Lower leg skin (tissue), 3 donors: ENCODE measurements at regions not wholly inside any gene's neighbourhood (a gene's known extent, or its start where the extent isn't known, plus 50 kb on each side); places are given as distances from the start of the nearest gene placed in this dataset.

Experiments
- CTCF ChIP-seq, 3 donors: fragments of 450-650 bp; IDR thresholded peaks; one replicate each; pipeline ENCODE4 v1.5.1; 2016; ENCODE audit warnings: antibody characterized with exemption in 3 of 3, mild to moderate bottlenecking in 3 of 3, moderate library complexity in 2 of 3
- POLR2A ChIP-seq, 2 donors: fragments of 450-650 bp; IDR thresholded peaks; one replicate each; pipeline ENCODE4 v1.6.1; 2016 to 2017; ENCODE audit warnings: antibody characterized with exemption in 2 of 2, mild to moderate bottlenecking in 1 of 2, moderate library complexity in 1 of 2

- TF ChIP-seq CTCF (IDR thresholded peaks at IDR 0.05), result no peak
- no peak for TF ChIP-seq POLR2A (IDR thresholded peaks at IDR 0.05)
These were observed 143.9 kb upstream of the NR3C1 start for GRCh38 chr5:143547342-143547741.
